COR-L47 (cell line): ENCODE measurements at regions not wholly inside any gene's neighbourhood (a gene's known extent, or its start where the extent isn't known, plus 50 kb on each side); places are given as distances from the start of the nearest gene placed in this dataset.

Experiments
- DNase-seq: peaks from one replicate; lab custom pipeline; 2025; lab: John Stamatoyannopoulos, UW

DNA sequence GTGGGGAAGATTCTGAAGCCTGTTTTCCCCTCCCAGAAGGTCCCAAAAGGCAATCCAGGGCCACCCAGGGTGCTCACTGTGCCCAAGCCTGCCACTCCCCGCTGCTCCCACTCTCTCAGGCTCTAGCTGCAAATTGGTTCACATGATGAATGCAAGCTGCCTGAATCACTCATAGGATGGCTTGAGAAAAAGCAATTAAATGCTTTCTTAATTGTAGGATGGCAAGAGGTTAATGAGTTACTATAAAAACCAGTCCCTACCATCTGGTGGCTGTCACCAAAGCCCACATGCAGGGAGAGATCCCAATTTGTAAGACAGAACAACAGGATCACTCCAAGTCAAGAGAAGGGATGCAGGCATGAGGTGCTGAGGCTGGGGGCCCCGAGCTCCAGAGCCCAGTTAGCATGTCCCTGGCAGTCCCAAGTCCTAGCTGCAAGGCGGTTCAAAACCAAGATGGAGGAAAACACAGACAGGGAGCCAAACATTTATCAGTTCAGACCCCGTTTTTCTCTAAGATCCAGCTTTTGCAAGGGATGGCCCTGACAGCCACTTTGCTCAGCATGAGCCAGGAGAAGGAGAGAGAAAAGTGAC is 207.1 kb downstream of the UACA start:
- no peak for DNase-seq

DNA sequence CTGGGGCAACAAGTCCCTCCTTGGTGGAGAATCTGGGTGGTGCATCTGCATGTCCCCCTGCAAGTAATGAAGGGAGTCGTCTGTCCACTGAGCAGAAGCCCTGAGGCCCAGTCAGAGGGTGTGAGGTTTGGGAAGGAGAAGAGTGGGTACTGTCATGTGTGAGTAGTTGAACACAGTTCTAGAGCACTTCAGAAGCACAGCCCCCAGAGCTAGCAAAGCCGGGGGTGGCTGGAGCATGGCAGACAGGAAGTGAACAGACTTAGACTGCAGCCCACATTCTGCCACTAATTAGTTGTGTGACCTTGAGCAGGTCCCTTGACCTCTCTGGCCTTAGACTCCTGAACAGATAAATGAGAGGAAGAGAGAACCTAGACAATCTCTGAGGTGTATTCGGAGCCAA is 207.6 kb downstream of the UACA start:
- DNase-seq, result no peak

DNA sequence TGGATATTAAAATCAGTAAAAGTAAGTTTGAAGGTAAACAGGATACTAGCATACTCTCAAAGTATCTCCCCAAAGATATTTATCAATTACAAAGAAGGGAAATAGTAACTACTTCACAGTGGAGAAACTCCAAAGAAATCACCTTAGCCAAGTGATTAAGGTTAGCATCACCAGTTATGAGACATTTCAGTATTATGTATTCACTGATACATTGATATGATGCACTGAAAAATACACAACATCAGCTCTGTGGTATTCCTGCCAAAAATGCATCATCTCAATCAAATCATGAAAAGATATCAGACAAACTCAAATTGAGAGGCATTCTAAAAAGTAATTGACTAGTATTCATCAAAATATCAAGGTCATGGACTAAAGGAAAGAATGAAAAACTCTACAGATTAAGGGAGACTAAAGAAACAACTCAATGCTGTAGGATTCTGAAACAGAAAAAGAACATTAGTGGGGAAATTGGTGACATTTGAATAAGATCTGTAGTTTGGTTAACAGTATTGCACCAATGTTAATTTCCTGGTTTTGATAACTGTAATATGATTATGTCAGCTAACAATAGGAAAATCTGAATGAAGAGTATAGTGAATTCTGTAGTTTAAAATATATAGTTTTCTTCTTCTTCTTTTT is 215.4 kb downstream of the UACA start:
- DNase-seq, result no peak

DNA sequence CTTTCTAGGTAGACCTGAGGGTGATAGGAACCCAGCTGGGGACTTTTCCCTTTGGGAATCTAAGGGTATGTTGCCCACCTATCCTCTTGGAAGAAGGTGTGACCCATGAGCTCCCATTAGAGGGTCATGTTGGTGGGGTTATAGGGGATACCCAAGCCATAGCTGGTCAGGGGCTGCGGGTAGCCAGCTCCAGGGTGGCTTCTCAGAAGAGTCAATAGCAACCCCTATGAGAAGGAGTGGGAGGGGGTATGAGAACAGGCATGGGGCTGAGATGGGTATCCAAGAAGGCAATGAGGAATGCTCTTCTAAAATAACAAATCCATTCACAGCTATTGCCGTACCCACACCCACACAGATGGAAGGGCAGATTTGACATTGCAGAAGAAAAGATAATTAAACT is 217.8 kb downstream of the UACA start:
- DNase-seq, result no peak

DNA sequence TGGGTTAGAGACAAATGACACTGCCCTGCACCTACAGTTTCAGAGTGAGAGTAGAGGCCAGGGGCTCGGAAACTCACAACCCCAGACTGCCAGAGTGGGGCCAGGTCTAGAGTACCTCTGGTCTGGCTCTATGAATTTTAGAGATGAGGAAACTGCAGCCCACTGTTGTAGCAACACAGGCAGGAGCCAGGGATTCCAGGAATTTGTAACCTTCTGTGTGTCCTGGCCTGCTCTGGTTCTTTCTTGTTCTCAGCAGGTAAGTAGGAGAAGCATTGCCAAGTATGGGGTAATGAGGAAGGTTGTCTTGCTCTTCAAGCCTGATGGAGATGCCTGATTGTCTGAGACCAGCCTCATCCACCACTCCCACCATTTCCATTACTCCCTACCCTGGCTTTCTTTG is 221.8 kb downstream of the UACA start:
- DNase-seq, result no peak

DNA sequence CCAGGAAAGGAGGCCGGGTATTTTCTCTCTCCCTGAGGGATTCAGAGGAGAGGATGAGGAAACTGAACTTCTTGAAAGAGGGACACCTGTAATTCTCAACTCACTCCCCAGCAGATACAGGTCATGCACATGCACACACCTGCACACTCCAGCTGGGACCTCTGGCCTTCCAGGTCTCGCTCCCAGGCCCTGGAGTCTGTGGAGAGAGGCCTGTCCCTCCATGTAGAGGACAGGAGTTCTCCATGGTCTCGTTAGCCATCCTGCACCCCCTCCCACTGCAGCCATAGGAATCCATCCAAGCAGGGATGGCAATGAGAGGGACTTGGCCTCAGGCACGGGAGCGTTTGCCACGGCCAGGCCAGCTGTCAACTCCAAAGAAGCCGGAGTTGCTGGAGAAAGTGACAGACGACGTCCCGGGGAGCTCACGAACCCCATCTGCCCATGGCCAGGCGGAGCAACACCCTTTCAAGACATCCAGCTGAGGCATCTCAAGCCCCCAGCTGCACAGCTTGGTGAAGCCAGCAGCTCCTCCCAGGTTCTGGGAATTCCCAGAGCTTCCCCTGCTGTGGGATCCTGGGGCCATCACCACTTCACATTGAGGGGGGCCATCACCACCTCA is 223.3 kb downstream of the UACA start:
- DNase-seq, result no peak

DNA sequence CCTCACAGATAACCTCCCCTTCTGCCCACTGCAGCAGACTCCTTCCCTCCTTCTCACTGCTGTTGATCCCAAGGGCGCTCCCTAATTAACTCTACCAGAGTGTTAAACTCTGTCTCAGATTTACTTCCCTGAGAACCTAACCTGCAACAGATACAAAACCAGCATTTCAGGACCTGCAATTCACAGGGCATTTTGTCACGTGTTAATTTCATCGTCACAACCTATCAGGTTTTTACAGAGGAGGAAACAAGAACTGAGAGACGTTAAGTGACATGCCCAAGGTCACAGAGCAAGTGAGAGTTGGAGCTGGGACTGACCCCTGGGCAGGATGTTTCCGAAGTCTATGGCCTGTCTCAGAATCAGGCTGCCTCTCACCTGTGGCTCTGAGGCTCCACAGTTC is 223.9 kb downstream of the UACA start:
- no peak for DNase-seq

DNA sequence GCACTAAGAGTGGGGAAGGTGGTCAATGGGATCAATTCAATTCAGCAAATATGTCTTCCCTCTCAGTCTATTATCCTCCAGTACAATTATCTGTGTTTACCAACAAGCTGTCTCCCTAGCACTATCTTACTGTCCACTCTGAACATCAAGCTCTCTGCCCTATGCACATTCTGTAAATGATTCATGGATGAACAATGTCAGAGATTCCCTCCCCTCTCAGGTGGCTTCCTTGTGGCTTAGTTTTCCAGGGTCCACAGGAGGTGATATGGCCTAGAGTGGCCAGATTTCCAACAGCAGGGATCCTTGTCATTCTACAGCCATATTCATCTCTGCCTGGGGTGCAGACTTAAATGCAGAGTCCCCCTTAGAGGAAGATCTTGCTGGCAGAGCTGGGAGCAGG is 225.1 kb downstream of the UACA start:
- no peak for DNase-seq

DNA sequence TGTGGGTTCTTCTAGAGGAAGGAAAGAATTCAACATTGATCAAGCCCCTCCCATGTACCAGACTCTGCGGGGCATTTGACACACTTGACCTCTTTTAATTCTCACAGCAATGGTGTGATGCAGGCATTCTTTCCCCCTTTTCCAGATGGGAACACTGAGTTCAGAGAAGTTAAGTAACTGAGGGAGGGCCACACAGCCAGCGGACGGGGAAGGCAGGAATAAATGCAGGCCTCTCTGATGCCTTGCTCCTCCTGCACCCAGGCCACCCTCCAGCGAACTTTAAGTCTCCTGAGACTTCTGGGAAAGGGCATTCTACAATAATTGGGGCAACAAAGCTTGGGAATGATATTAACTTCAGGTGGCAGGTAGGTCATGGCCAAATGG is 227.4 kb downstream of the UACA start:
- no peak for DNase-seq

DNA sequence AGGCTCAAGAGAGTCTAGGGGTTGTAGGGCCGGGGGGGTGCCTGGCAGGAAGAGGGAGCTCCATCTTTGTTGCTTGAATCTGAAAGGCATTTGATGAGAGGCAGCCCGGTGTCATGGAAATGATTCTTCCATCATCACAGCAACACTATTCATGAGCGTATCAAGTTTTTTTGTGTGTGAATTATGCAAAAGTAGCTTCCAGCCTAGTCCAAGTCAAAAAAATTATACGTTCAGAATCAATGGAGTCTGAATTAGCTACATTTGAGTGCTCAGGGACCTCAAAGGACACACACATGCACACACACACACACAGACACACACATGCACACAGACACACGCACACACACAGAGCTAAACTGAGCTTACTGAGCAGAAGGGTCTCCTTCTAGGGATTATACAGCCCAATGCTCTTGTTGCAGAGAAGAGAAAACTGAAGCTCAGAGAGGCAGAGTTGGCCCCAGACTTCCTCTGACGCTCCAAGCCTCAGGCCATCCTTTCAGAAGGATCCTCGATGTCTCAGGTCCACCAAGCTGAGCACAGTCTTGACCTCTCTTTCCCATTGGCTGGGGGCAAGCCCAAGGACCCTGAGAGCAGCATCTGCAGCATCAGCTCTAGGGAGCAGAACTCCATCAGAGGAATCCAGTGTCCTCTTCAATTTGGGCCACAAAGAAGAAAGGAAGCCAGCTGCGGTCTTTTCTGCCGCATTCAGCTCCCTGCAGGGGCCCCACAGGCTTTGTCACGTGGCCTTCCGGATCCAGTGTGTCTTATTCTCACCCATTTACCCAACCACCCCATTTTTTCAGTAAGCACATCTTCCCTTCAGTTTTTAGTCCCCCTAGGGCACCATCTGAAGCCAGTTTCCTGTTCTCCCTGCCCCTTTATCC is 228.0 kb downstream of the UACA start:
- DNase-seq, result no peak

DNA sequence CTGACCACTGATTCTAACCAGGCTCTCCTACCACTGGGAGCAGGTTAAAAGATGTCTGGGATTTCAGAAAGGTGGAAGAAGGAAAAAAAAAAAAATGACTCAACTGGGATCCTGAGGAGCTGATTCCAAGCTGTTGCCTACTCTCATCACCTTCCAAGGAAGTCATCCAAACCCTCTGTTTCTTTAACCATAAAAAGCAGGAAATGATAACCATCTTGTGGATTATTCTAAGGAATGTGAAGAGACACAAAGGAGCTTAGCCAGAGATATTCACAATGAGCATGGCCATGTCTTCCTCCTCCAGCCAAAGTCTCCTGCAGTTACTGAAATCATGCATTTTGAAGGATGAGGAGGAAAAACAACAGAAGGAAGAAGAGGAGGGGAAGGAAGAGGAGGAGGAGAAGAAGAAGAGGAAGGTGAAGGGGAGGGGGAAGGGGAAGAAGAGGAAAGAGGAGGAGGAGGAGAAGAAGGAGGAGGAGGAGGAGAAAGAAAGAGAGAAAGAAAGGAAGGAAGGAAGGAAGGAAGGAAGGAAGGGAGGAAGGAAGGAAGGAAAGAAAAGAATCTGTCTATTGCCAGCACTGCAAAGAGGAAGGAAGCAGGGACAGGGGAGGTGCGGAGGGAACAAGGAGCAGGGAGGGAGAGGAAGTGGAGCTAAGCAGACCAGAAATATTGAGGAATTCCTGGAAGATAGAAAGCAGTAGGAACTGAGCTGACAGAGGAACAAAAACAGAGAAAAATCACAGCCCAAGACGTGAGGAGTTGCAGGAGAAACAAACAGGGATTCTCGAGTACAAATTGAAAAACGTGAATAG is 229.2 kb downstream of the UACA start:
- no peak for DNase-seq

DNA sequence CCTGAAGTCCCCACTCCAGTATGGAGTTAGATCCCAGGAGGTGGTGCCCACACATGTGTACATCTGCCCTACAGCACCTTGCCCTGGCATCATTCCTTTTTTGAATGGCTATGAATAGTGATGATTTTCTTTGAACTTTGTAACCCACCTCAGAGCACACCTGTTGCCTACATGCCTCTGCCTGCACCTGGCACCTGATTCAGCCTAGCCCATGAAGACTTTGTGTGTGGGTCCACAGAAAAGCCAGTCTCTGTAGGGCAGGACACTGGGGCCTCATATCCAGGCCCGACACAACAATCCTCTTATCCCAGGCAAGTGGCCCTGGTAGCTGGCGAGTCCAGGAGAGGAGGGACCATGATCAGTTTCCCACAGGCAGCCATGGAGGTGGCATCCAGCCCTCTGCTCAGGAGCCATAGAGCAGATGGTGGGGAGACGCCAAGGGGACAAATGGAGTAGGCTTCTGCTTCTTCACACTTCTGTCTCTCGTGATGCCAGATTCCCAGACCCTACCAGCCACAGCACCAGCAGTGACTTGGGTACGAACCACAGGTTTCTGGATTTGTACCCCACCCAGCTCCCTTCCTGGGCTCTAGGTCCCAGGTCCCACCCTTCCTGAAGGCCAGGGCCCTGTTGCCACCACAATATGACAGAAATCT is 230.7 kb downstream of the UACA start:
- DNase-seq, result no peak

DNA sequence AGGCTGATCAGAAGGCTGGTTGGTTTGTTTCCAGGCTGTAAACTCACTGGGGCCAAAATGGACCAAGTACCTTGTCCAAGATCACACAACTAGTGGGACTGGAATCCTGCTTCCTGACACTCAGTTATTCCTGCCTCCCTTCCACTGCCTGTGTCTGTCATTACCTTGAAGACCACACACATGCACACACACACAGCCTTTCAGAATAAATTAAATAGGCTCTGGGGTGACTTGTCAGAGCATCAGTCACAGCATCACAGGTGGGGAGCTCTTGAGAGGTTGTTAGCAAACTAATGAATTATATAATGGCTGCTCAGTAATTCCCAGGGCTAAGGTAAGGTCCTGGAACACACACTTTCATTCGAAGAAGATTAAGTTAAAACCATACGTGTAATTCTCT is 231.8 kb downstream of the UACA start:
- DNase-seq, result no peak

DNA sequence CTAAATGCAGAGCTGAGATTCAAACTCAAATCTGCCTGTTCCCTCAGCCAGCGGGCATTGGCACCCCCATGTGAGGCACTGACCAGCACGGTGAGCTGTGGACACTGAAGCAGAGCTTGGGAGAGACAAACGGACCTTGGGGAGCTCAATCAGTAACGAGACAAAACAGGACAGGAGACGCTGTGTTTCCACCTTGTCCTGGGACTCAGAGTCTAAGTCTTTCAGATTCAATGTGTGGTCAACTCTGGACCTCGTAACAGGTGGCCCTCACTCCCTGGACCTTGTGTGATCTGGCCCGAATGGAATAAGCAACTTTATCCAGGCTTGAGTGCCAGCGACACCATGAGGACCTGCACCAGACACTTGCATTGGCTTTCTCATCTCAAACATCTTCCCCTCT is 232.5 kb downstream of the UACA start:
- DNase-seq, result no peak

DNA sequence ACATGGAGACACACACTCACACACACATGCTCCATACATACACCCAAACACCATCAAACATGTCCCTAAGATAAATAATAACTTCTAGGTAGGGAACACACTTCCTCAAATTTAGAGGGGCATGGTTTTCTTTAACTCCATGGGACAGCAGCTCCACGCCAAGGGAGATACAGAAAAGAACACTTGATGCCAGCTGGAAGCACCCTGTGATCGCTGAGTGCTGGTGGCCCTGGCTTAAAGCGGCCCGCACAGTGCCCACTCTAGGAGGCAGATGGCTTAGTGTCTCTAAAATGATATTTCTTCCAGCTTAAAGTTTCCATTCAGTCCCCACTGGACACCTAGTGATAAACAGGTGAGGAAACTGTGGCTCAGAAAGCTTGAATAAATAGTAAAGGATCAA is 232.9 kb downstream of the UACA start:
- no peak for DNase-seq

DNA sequence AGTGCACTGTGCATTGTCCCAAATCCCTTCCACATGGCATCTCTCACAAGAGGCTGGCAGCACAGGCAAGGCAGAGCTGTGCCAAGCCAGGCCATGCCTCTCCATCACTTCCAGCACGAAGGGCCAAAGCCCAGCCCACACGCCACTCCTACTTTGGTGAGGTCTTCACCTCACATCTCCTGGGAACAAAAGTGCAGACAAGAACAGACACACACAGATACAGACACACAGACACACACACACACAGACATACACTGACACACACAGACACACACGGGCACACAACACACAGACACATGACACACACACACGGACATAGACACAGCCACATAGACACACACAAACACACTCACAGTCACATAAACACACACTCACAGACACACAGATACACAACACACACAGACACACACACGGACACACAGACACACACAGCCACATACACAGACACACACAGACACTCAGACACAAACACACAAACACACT is 233.3 kb downstream of the UACA start:
- DNase-seq, result no peak

DNA sequence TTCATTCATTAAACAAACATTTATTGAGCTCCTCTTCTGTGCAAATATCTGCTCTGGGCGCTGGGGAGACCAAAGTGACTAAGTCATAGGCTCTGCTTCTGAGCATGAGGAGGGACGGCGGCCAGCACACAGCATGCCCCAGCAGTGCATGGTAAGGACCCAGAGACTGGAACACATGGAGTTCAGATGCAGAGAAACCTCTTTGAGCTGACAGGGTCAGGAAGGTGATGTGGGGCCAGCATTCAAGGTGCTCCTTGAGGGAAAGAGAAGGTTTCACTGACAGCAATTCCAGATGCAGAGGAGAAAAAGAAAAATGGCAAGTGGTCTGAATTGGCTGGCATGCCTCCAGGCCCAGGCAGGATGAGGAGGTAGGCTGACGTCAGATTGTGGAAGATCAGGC is 234.5 kb downstream of the UACA start:
- DNase-seq, result no peak

DNA sequence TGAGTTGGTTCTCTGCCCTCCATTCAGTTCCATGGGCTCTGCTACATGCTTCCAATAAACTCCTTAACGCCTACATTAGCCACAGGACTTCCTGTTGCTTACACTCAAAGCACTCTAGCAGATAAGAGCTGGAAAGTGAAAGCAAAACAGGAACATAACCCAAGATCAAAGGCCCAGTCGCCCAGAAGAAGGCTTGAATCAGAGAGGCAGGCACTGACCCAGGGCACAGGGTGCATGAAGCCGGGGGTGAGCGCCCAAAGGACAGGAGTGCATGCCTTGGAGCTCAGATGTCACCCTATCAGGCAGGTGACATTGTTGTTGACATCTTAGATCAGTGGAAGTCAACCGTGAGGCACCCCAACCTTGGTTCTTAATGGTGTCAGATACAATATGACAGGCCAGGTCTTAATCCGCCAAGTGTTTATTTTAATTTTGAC is 235.1 kb downstream of the UACA start:
- DNase-seq, result no peak

DNA sequence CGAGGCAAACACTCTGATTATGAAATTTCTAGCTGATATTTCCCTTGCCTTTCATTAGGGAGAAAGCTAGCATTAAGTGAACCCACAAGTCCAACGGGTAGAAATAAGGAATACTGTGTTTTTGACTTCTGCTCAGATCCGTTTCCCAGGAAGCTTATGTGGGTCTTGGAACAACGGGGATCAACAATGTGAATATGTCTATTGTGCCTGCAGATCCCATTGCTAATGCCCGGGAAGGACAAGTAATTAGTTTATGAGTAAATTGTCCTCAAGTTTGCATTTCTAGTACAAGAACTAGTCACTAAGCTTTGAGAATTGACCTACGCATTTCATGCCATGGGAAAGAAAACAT is 236.4 kb downstream of the UACA start:
- DNase-seq, result peak; percentile 36

DNA sequence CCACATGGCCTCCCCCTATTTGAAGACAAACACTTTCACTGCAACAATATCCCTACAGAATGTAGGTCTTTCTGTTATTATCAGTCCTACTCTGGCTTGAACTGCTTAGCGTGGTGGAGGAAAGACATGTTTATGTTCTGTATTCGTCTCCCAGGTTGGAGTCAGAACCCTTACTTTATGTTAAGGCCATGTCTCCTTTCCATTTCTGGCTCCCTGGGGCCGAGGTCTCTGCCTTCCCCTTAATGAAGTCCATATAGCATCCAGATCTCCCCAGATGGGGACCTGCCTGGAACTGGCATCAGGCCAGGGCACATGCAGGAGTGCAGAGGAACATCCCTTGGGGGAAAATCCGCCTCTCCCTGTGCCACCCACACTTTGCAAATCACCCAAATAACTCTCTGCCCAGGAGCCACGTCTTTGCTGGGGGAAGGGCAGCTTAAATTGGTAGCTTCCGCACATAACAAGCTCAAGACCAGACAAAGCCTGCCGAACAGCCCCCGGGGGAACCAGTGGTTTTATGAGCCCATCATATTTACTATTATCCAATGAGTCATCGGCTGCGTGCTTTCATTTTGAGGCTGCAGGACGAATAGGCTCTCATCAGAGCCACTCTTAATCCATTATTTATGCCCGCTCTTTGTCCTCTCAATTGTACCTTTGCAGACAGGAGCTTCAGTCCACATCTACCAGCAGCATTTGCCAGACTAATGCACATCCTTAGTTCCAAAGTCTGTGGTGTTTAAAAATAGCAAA is 237.0 kb downstream of the UACA start:
- DNase-seq, result peak; percentile 90

DNA sequence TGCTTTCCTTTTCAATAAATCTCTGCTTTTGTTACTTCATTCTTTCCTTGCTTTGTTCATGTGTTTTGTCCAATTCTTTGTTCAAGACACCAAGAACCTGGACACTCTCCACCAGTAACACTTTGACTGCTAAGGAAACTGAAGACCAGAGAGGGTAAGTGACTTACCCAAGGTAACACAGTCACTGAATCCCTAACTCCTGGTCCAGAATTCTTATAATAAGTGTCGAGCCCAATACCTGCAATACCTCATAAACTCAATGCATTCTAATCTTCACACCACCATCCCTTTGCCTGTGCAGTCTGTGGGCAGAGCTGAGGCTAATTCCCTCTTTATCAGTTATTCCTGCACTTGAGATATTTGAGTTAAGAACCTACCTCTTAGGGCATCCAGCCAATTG is 237.8 kb downstream of the UACA start:
- no peak for DNase-seq
